Suprapubic skin (tissue), 4 donors: ENCODE measurements at regions not wholly inside any gene's neighbourhood (a gene's known extent, or its start where the extent isn't known, plus 50 kb on each side); places are given as distances from the start of the nearest gene placed in this dataset.

Source experiments
- DNase-seq, 2 donors: peaks; one replicate each; pipeline ENCODE4 v3.0.0-alpha.2; 2019; ENCODE audit warnings: low spot score in 2 of 2
- H3K27ac ChIP-seq: fragments of 200-600 bp; sonication (generic); one replicate; pipeline ENCODE4 v1.5.1; 2019
- H3K27me3 ChIP-seq: fragments of 200-600 bp; sonication (generic); one replicate; pipeline ENCODE4 v1.5.1; 2019
- H3K36me3 ChIP-seq: fragments of 200-600 bp; sonication (generic); one replicate; pipeline ENCODE4 v1.5.1; 2019
- H3K4me1 ChIP-seq: fragments of 200-600 bp; sonication (generic); one replicate; pipeline ENCODE4 v1.5.1; 2019
- H3K4me3 ChIP-seq: fragments of 200-600 bp; sonication (generic); one replicate; pipeline ENCODE4 v1.5.1; 2019; ENCODE audit warnings: mild to moderate bottlenecking
- H3K9me3 ChIP-seq: fragments of 200-600 bp; sonication (generic); one replicate; pipeline ENCODE4 v1.5.1; 2019
- EP300 ChIP-seq: sonication (generic); formaldehyde crosslinking; IDR thresholded peaks from one replicate; pipeline ENCODE4 v1.6.1; 2017; ENCODE audit warnings: antibody characterized with exemption
- POLR2A ChIP-seq, 2 donors: fragments of 450-650 bp; IDR thresholded peaks; one replicate each; pipeline ENCODE4 v1.6.1; 2017; ENCODE audit warnings: antibody characterized with exemption in 2 of 2, mild to moderate bottlenecking in 2 of 2, moderate library complexity in 2 of 2
- POLR2AphosphoS5 ChIP-seq, 3 donors: sonication (generic); formaldehyde crosslinking; IDR thresholded peaks; one replicate each; pipeline ENCODE4 v1.6.1; 2017; ENCODE audit warnings: antibody characterized with exemption in 3 of 3
- WGBS: methylation state at CpG from one replicate; pipeline ENCODE4 v1.1.5; 2018; 5-methylcytosine and 5-hydroxymethylcytosine counted together
- TF ChIP-seq, protein P1 (sequence below), 2 donors: fragments of 200-600 bp in 1 of 2; fragments of 450-650 bp in 1 of 2; sonication (generic) in 1 of 2; IDR thresholded peaks; one replicate each; pipeline ENCODE4 v1.5.1; 2016 to 2019; ENCODE audit warnings: antibody characterized with exemption in 2 of 2, mild to moderate bottlenecking in 1 of 2, moderate library complexity in 1 of 2

GRCh38 chr12:98291828-98292227, 223.6 kb upstream of the TMPO start:
- H3K36me3 ChIP-seq = no peaks in the 10 kb centered on the region
- no peak for DNase-seq
- H3K9me3 ChIP-seq = no peaks in the 10 kb centered on the region
- H3K27me3 ChIP-seq = no peaks in the 10 kb centered on the region
- WGBS = 19% methylated on average over 4 of the region's 4 CpGs
- no peaks in the 10 kb centered on the region for H3K4me1 ChIP-seq
- H3K27ac ChIP-seq = no peak overlapping the region
- TF ChIP-seq EP300 = no peak
- no peak for TF ChIP-seq POLR2AphosphoS5 (IDR thresholded peaks at IDR 0.05)
- TF ChIP-seq, protein P1, sequence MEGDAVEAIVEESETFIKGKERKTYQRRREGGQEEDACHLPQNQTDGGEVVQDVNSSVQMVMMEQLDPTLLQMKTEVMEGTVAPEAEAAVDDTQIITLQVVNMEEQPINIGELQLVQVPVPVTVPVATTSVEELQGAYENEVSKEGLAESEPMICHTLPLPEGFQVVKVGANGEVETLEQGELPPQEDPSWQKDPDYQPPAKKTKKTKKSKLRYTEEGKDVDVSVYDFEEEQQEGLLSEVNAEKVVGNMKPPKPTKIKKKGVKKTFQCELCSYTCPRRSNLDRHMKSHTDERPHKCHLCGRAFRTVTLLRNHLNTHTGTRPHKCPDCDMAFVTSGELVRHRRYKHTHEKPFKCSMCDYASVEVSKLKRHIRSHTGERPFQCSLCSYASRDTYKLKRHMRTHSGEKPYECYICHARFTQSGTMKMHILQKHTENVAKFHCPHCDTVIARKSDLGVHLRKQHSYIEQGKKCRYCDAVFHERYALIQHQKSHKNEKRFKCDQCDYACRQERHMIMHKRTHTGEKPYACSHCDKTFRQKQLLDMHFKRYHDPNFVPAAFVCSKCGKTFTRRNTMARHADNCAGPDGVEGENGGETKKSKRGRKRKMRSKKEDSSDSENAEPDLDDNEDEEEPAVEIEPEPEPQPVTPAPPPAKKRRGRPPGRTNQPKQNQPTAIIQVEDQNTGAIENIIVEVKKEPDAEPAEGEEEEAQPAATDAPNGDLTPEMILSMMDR (IDR thresholded peaks at IDR 0.05) = no peak
- TF ChIP-seq POLR2A (IDR thresholded peaks at IDR 0.05) = no peak
- H3K4me3 ChIP-seq = no peak overlapping the region

- DNase-seq = no peak
- WGBS = 25% methylated on average over 1 of the region's 1 CpG
- no peak overlapping the region for H3K27ac ChIP-seq
- H3K9me3 ChIP-seq = no peaks in the 10 kb centered on the region
- TF ChIP-seq, protein P1 (IDR thresholded peaks at IDR 0.05) = no peak
- TF ChIP-seq EP300 (no peak), POLR2AphosphoS5 (IDR thresholded peaks at IDR 0.05) (no peak), POLR2A (IDR thresholded peaks at IDR 0.05) (no peak)
- H3K36me3 ChIP-seq = no peaks in the 10 kb centered on the region
- H3K27me3 ChIP-seq = no peaks in the 10 kb centered on the region
- H3K4me3 ChIP-seq = no peak overlapping the region
- no peaks in the 10 kb centered on the region for H3K4me1 ChIP-seq
Measured at GRCh38 chr12:98294051-98294805, 221.2 kb upstream of the TMPO start.

DNA sequence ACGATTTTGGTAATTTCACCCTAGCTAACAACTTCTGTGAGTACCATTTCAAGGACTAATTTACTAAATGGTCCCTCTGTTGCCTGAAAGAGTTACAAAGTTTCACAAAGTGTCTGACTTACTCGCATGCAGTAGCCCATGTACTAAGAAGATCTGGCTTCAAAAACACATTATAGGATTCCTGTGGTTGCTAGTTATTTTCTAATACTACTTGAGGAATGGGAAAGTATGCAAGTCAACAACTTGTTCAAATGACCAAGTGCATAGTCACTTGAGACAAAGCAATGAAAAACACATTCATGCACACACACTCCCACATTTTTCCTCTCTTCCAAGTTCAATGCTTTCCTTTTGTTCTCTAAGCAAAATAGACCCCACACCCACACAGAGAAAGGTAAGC, 219.7 kb upstream of the TMPO start:
- H3K9me3 ChIP-seq = no peaks in the 10 kb centered on the region
- WGBS = 78% methylated on average over 2 of the region's 2 CpGs
- no peaks in the 10 kb centered on the region for H3K4me1 ChIP-seq
- no peaks in the 10 kb centered on the region for H3K36me3 ChIP-seq
- H3K27ac ChIP-seq = no peak overlapping the region
- TF ChIP-seq, protein P1 (IDR thresholded peaks at IDR 0.05) = no peak
- TF ChIP-seq POLR2AphosphoS5 (IDR thresholded peaks at IDR 0.05) (no peak), POLR2A (IDR thresholded peaks at IDR 0.05) (no peak), EP300 (no peak)
- no peaks in the 10 kb centered on the region for H3K27me3 ChIP-seq
- DNase-seq = no peak
- H3K4me3 ChIP-seq = no peak overlapping the region

- no peaks in the 10 kb centered on the region for H3K4me1 ChIP-seq
- 46% methylated on average over 6 of the region's 6 CpGs for WGBS
- DNase-seq = no peak
Measured at GRCh38 chr12:98296462-98297079, 218.8 kb upstream of the TMPO start.

GRCh38 chr12:98297538-98297937, 217.9 kb upstream of the TMPO start:
- WGBS = 51% methylated on average over 3 of the region's 3 CpGs
- no peak for DNase-seq
- Histone ChIP-seq H3K36me3 (no peaks in the 10 kb centered on the region), H3K9me3 (no peaks in the 10 kb centered on the region), H3K4me3 (no peak overlapping the region), H3K27ac (no peak overlapping the region), H3K4me1 (no peaks in the 10 kb centered on the region), H3K27me3 (no peaks in the 10 kb centered on the region)
- no peak for TF ChIP-seq POLR2AphosphoS5 (IDR thresholded peaks at IDR 0.05)
- TF ChIP-seq EP300 = no peak
- TF ChIP-seq POLR2A (IDR thresholded peaks at IDR 0.05) = no peak

More at GRCh38 chr12:98296462-98297079, 218.8 kb upstream of the TMPO start:
- H3K27me3 ChIP-seq = no peaks in the 10 kb centered on the region
- H3K9me3 ChIP-seq = no peaks in the 10 kb centered on the region
- H3K36me3 ChIP-seq = no peaks in the 10 kb centered on the region
- TF ChIP-seq POLR2A (IDR thresholded peaks at IDR 0.05) = no peak
- no peak overlapping the region for H3K4me3 ChIP-seq
- no peak overlapping the region for H3K27ac ChIP-seq

GRCh38 chr12:98308141-98308540, 207.2 kb upstream of the TMPO start:
- TF ChIP-seq, protein P1 (IDR thresholded peaks at IDR 0.05) = no peak
- TF ChIP-seq POLR2A (IDR thresholded peaks at IDR 0.05) = no peak
- no peak for TF ChIP-seq EP300
- no peak for TF ChIP-seq POLR2AphosphoS5 (IDR thresholded peaks at IDR 0.05)
- 87% methylated on average over 2 of the region's 2 CpGs for WGBS
- H3K36me3 ChIP-seq = no peaks in the 10 kb centered on the region

More at GRCh38 chr12:98308141-98308540, 207.2 kb upstream of the TMPO start:
- Histone ChIP-seq H3K4me1 (no peaks in the 10 kb centered on the region), H3K4me3 (no peak overlapping the region), H3K9me3 (no peaks in the 10 kb centered on the region), H3K27me3 (no peaks in the 10 kb centered on the region), H3K27ac (no peak overlapping the region)
- DNase-seq = no peak
